ENCODE measurements at regions not wholly inside any gene's neighbourhood (a gene's known extent, or its start where the extent isn't known, plus 50 kb on each side); places are given as distances from the start of the nearest gene placed in this dataset.

DNA sequence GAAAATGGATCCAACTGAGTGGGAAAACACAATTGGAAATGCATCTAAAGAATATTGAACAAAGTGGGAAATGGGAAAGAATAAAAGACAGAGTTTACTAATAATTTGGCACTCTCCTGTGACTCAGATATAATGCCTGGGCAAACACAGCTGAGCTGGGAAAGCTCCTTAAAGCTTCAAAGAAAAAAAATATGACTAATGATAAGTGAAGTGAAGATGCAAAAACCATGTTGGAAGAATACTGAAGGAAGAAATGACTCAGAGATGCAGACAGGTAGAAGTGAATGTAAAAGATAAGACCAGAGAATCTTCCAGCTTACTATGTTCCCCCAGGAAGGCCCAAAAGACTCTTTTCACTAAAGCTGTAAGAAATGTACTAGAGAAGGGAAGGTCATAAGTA is 62.4 kb upstream of the FOXG1 start:
- no peak for ATAC-seq
- intact Hi-C loops (cut with DNase I), result no loop called here
- DNase-seq, result no peak

DNA sequence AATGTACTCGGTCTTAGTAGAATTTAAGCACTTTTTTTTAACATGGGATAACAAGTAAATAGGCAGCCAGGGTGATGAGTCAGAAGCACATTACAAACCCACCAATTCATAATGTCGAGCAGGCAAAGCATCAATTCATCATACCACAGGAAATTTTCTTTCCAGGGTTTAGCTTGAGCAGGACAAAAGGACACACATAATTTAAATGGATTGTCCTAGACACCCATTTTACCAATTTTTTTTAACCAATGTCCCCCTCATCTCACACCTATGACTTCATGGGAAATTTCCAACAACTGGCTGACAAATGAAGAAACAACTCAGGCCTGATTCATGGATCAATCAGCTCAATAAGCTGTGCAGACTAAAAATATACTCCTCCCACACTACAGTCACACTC is 58.8 kb upstream of the FOXG1 start:
- ATAC-seq (no peak), DNase-seq (no peak)
- intact Hi-C loops (cut with DNase I), result no loop called here

DNA sequence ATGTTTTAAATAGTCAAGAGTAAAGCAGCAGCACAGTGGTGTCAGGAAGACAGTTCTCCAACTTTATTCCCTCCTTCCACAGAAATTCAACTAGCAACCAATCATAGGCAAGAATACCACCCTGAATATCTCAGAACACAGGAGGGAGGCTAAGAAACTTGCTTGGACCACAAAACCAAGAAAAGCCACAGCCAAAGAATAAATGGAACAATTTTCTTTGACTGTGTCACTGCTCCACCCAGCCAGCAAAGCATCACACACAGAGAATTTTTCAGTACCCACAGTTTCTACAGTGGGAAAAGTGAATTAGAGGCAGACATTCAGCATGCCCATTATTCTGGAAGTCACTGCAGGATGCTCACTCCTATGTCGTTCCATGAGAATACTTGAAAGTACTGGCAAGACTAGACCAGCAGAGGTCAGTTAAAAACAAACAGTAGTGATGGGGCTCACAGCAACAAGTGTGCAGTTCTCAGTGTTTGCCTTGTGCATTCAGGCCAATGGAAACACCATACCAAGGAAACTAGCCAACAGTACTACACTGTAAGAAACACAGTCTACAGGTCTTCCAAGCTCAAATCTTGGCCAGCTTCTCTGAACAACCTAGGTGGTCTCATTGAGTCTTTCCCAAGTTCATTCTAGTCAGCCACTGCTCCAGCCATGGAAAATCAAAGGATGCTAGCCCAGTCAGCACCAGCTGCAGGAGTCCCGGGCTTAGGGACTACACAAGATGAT is 56.8 kb upstream of the FOXG1 start:
- ATAC-seq (no peak), DNase-seq (no peak)
- intact Hi-C loops (cut with DNase I), result no loop called here

Small RNAs in the stretch of these regions (microRNA-seq; reads per million reads assigned to microRNA genes)
- gene MIR3171, result 0 reads per million in 2 donors
- 0 reads per million in 2 donors for gene MIR4307

All from left cardiac atrium (tissue), 4 donors.